ENCODE measurements at regions not wholly inside any gene's neighbourhood (a gene's known extent, or its start where the extent isn't known, plus 50 kb on each side); places are given as distances from the start of the nearest gene placed in this dataset.

DNA sequence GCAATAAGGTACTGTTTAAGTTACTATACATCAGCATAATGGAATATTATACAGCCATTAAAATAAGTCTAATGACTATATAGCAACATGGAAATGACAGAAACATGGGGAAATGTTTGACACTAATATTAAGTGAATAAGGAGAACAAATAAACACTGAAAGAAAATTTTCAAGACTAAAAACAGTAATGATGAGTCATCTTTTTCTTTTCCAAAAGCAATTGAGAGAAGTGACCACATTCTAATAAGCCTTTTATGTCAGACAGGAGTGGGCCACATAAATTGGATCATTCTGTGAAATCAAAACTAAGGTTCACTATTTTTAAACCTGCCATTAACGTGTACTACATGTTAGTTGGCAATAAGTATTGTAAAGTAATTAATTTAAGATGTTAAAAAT, 187.5 kb downstream of the AHR start:
- TF ChIP-seq, protein P1, sequence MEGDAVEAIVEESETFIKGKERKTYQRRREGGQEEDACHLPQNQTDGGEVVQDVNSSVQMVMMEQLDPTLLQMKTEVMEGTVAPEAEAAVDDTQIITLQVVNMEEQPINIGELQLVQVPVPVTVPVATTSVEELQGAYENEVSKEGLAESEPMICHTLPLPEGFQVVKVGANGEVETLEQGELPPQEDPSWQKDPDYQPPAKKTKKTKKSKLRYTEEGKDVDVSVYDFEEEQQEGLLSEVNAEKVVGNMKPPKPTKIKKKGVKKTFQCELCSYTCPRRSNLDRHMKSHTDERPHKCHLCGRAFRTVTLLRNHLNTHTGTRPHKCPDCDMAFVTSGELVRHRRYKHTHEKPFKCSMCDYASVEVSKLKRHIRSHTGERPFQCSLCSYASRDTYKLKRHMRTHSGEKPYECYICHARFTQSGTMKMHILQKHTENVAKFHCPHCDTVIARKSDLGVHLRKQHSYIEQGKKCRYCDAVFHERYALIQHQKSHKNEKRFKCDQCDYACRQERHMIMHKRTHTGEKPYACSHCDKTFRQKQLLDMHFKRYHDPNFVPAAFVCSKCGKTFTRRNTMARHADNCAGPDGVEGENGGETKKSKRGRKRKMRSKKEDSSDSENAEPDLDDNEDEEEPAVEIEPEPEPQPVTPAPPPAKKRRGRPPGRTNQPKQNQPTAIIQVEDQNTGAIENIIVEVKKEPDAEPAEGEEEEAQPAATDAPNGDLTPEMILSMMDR (conservative IDR thresholded peaks at IDR 0.05) = no peak
- TF ChIP-seq ZFX (IDR thresholded peaks at IDR 0.05) = no peak
- H3K27ac ChIP-seq = no peak overlapping the region

DNA sequence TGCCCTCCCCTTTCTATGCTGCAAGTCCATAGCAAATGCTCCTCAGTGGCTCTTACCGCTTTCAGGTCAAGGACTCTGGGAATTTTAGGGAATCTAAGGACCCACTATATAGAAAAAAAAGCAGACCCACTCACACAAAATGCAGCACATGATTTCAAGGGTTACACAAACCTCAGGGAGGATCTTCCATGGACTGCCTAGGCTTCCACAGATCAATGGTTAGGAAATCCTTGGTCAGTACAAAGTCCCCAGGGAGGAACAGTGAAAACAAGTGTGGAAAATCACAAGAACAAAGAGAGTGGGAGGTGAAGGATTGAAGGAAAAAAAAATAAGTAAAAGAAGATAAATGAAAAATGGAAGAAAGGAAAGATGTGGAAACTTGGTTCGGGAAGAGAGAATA, 188.4 kb downstream of the AHR start:
- no peak overlapping the region for H3K27ac ChIP-seq
- TF ChIP-seq ZFX (IDR thresholded peaks at IDR 0.05) = no peak
- TF ChIP-seq, protein P1 (conservative IDR thresholded peaks at IDR 0.05) = no peak

DNA sequence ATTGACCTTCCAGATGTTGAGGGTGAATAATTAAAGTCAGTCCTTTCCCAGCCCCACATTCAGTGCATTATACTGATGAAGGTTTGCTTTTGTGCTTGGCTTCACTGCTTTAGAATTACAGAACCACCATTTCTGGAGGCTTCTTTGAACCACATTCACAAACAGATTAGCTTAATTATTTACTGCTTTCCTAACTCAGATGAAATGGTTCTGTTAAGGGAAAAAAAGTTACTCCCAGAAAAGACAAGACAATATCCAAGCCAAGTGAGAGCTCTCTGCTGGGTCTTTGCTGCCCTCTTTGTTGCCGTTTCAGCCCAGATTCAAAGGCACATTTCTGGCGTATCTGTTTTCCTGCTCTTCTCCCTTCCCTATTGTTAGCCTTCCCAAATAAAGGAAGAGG, 188.9 kb downstream of the AHR start:
- no peak overlapping the region for H3K27ac ChIP-seq
- TF ChIP-seq, protein P1 (conservative IDR thresholded peaks at IDR 0.05) = no peak
- TF ChIP-seq ZFX (IDR thresholded peaks at IDR 0.05) = no peak

DNA sequence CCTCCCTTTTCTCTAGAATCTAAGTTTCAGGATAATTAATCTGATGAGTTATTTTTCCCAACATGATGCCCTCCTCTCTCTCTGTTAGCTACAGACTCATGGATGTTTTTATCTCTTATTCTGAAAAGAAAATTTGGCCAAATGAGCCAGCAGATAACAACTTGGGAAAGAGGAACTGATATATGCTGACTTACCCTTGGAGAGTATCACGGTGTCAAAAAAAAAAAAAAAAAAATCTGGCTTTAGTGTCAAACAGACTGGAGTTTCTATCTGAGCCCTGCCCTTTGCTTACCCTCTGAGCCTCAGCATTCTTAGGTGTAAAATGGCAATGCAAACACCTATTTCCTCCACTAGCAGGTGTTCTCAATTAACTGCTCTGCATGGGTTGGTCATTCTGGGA, 190.4 kb downstream of the AHR start:
- TF ChIP-seq, protein P1 (conservative IDR thresholded peaks at IDR 0.05) = no peak
- no peak for TF ChIP-seq ZFX (IDR thresholded peaks at IDR 0.05)
- H3K27ac ChIP-seq = no peak overlapping the region

DNA sequence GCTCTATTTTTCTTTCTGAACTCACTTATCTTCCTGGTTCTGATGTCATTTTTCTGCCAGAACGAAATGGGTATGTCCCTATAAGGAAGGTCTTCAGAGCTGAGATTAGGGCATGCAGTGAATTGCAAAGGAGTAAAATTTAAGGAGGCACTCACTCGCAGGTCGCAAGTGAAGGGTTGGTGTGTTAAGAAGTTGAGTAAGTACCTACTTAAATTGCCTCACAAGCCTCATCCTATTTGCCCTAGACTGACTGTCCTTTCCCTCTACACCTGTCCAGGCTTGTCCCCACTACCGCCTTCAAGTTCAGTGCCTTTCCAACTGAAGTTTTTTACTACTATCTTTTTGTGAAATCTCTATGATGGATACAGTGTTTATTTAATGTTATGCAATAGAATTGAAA, 191.5 kb downstream of the AHR start:
- TF ChIP-seq ZFX (IDR thresholded peaks at IDR 0.05) = no peak
- TF ChIP-seq, protein P1 (conservative IDR thresholded peaks at IDR 0.05) = no peak
- no peak overlapping the region for H3K27ac ChIP-seq

DNA sequence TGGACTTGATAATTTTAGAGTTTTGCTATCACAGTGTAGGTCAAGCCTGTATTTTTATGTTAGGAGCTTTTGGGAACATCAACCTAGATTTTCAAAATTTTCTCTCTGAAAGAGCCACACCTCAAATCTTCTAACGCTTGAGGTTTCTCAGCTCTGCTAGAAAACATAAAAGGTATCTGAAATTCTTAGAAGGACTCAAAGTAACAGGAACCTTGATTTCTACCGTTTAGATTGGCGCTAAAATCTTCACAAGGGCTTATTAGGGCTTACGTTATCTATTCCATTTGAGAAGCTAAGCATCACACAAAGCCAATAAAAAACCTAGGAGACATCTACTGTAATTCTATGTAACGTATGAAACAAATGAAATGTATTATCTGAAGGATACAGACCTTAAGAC, 192.4 kb downstream of the AHR start:
- TF ChIP-seq, protein P1 (conservative IDR thresholded peaks at IDR 0.05) = no peak
- no peak for TF ChIP-seq ZFX (IDR thresholded peaks at IDR 0.05)

DNA sequence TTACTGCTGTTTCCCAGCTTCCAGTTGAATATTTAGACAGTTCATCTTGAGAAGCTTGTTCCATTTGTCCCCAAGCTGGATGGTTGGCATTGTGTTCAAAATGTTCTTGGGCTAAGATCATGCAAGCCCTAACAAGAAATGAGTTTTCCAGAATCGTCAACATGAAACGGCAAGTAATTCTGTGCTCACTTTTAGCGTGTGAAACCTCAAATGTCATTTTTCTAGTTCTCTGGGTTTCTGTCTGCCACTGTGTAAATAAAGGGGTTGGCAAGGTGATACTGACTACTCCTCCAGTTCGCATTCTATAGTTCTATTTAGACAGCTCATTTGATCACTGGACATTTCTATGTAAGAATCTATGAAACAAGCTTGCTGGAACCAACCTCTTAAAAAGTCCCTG, 194.0 kb downstream of the AHR start:
- TF ChIP-seq, protein P1 (conservative IDR thresholded peaks at IDR 0.05) = no peak
- TF ChIP-seq ZFX (IDR thresholded peaks at IDR 0.05) = no peak
- H3K27ac ChIP-seq = no peak overlapping the region

More for the DNA sequence above, 192.4 kb downstream of the AHR start:
- H3K27ac ChIP-seq = no peak overlapping the region
